Ascending aorta (tissue), 2 donors: ENCODE measurements at regions not wholly inside any gene's neighbourhood (a gene's known extent, or its start where the extent isn't known, plus 50 kb on each side); places are given as distances from the start of the nearest gene placed in this dataset.

Source experiments
- DNase-seq, 2 donors: peaks; one replicate each; pipeline ENCODE4 v3.0.0-alpha.2; 2019; ENCODE audit warnings: low spot score in 2 of 2
- H3K27ac ChIP-seq, 2 donors: fragments of 200-600 bp; sonication (generic); one replicate each; pipeline ENCODE4 v1.5.1; 2016 to 2017; ENCODE audit warnings: mild to moderate bottlenecking in 1 of 2
- H3K27me3 ChIP-seq: fragments of 200-600 bp; sonication (generic); one replicate; pipeline ENCODE4 v1.5.1; 2017
- H3K36me3 ChIP-seq, 2 donors: fragments of 200-600 bp; sonication (generic); one replicate each; pipeline ENCODE4 v1.5.1; 2016
- H3K4me1 ChIP-seq, 2 donors: fragments of 200-600 bp; sonication (generic); one replicate each; pipeline ENCODE4 v1.5.1; 2016 to 2017; ENCODE audit warnings: mild to moderate bottlenecking in 1 of 2
- H3K4me3 ChIP-seq, 2 donors: fragments of 200-600 bp; sonication (generic); one replicate each; pipeline ENCODE4 v1.5.1; 2016 to 2017; ENCODE audit warnings: mild to moderate bottlenecking in 1 of 2
- H3K9me3 ChIP-seq, 2 donors: fragments of 200-600 bp; sonication (generic); one replicate each; pipeline ENCODE4 v1.5.1; 2016
- CTCF ChIP-seq, 3 experiments: fragments of 200-600 bp in 2 of 3; fragments of 450-650 bp in 1 of 3; sonication (generic) in 2 of 3; IDR thresholded peaks; one replicate each; pipeline ENCODE4 v1.5.1; 2016 to 2019; ENCODE audit warnings: antibody characterized with exemption in 3 of 3, mild to moderate bottlenecking in 1 of 3, moderate library complexity in 1 of 3
- intact Hi-C: fragments of 100-400 bp; cut with DNase I; formaldehyde crosslinking; loops from one replicate; pipeline ENCODE4 v1.15.1; 2023

DNA sequence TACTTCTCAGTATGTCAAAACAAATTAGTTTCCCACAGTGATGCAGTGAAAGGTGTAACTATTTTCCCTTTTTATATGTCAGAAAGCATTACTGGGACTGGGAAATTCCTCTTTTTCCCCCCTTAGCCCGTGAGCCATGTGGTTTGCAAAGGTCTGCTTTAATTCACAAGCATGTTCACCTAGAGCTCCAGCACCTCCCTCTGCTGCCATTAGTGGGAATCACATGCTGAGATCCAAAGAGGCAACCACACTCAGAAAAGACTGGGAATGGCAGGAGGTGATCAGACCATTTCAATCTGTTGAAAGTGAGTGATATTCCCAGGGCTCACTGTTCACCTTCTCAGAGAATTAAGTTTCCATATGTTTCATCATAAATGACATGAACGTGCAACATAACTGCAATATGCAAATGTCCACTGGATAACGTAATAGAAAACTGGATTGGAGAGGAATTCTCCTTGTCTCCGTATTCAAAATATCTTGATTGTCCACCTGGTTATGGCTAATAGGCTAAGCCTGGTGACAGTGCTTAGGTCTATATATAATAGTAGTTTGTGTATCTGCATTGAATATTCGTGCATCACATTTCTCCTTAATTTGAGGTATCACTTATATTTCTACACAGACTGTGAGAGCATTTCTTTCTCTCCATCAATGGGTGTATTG, 703.5 kb upstream of the WWC1 start:
- no peak for TF ChIP-seq CTCF (IDR thresholded peaks at IDR 0.05)
- intact Hi-C loops = no loop called here
- no peak overlapping the region for H3K4me3 ChIP-seq
- no peaks in the 10 kb centered on the region for H3K27me3 ChIP-seq
- no peaks in the 10 kb centered on the region for H3K4me1 ChIP-seq
- no peaks in the 10 kb centered on the region for H3K9me3 ChIP-seq
- no peak for DNase-seq
- no peaks in the 10 kb centered on the region for H3K36me3 ChIP-seq
- no peak overlapping the region for H3K27ac ChIP-seq

- no peak for DNase-seq
- Histone ChIP-seq H3K36me3 (no peaks in the 10 kb centered on the region), H3K27ac (no peak overlapping the region), H3K4me1 (no peaks in the 10 kb centered on the region), H3K4me3 (no peak overlapping the region), H3K9me3 (no peaks in the 10 kb centered on the region), H3K27me3 (no peaks in the 10 kb centered on the region)
- no peak for TF ChIP-seq CTCF (IDR thresholded peaks at IDR 0.05)
- intact Hi-C loops = no loop called here
Observed at GRCh38 chr5:167592114-167592513, 699.3 kb upstream of the WWC1 start.

GRCh38 chr5:167593329-167594060, 698.0 kb upstream of the WWC1 start:
- Histone ChIP-seq H3K4me3 (no peak overlapping the region), H3K36me3 (no peaks in the 10 kb centered on the region), H3K27me3 (no peaks in the 10 kb centered on the region), H3K9me3 (no peaks in the 10 kb centered on the region), H3K27ac (no peak overlapping the region), H3K4me1 (no peaks in the 10 kb centered on the region)
- TF ChIP-seq CTCF (IDR thresholded peaks at IDR 0.05) = no peak
- no peak for DNase-seq
- intact Hi-C loops = no loop called here

GRCh38 chr5:167594061-167594435, 697.4 kb upstream of the WWC1 start:
- DNase-seq = no peak
- Histone ChIP-seq H3K4me1 (no peaks in the 10 kb centered on the region), H3K36me3 (no peaks in the 10 kb centered on the region), H3K27me3 (no peaks in the 10 kb centered on the region), H3K9me3 (no peaks in the 10 kb centered on the region), H3K27ac (no peak overlapping the region), H3K4me3 (no peak overlapping the region)
- intact Hi-C loops = no loop called here
- no peak for TF ChIP-seq CTCF (IDR thresholded peaks at IDR 0.05)

DNA sequence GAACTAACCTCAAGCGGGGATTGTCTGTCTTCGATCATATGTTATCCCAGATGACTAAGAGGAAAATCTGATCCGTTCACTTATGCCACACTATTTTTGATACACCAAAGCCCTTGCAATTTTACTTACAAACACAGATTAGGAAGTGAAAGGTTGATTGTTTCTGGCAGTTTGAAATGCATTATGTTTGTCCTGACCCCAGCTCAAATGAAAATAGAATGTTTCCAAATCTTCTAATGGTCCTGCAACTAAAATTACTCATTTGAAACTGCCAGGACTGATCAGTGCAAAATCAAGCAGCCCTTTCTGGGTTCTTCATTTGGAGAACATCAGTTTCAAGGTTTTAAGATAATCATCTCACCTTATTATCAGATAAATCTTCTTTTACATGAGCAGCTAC, 696.7 kb upstream of the WWC1 start:
- DNase-seq = no peak
- Histone ChIP-seq H3K4me3 (no peak overlapping the region), H3K36me3 (no peaks in the 10 kb centered on the region), H3K4me1 (no peaks in the 10 kb centered on the region), H3K9me3 (no peaks in the 10 kb centered on the region), H3K27ac (no peak overlapping the region), H3K27me3 (no peaks in the 10 kb centered on the region)
- intact Hi-C loops = no loop called here
- no peak for TF ChIP-seq CTCF (IDR thresholded peaks at IDR 0.05)
